Panc1 (cell line): ENCODE measurements at regions not wholly inside any gene's neighbourhood (a gene's known extent, or its start where the extent isn't known, plus 50 kb on each side); places are given as distances from the start of the nearest gene placed in this dataset.

ENCODE experiments used
- ATAC-seq: fragments of 200-7000 bp; cut with Tn5 transposase; 2 replicates; pipeline ENCODE4 v1.9.1; 2020; ENCODE audit warnings: mild to moderate bottlenecking, moderate library complexity
- BruUV-seq: library from RNA; stranded (reverse); fragments of 400-500 nt; replicated peaks from 2 replicates; lab custom pipeline; 2021; lab: Mats Ljungman, UMichigan
- CTCF ChIA-PET: fragments of 300-600 bp; sonication (Branson Sonifier 250); formaldehyde crosslinking; loops from one replicate; lab custom pipeline; 2022; ENCODE audit warnings: antibody characterized with exemption; lab: Charles Lee
- POLR2A ChIA-PET: fragments of 300-600 bp; sonication (Branson Sonifier 250); formaldehyde crosslinking; loops from one replicate; lab custom pipeline; 2022; ENCODE audit warnings: antibody characterized with exemption; lab: Charles Lee
- DNase-seq: peaks from one replicate; pipeline ENCODE4 v3.0.0-alpha.2; 2010; ENCODE audit warnings: low read depth, low spot score
- H3K27ac ChIP-seq: 2 replicates; pipeline ENCODE4 v1.5.1; 2011; ENCODE audit warnings: mild to moderate bottlenecking, low read length, inconsistent platforms
- H3K27me3 ChIP-seq: fragments of 200-500 bp; sonication (Bioruptor generic); 2 replicates; pipeline ENCODE4 v1.6.0; 2014; ENCODE audit warnings: low read length, inconsistent platforms; ENCODE audit not compliant: control insufficient read depth, insufficient read depth
- H3K36me3 ChIP-seq: fragments of 200-500 bp; sonication (Bioruptor generic); 2 replicates; pipeline ENCODE4 v1.5.1; 2014; ENCODE audit warnings: inconsistent platforms, mild to moderate bottlenecking, low read length, moderate library complexity; ENCODE audit not compliant: control insufficient read depth, insufficient read depth
- H3K4me1 ChIP-seq: 2 replicates; pipeline ENCODE4 v1.5.1; 2011; ENCODE audit warnings: inconsistent platforms, mild to moderate bottlenecking, low read length, moderate library complexity; ENCODE audit not compliant: control insufficient read depth, insufficient read depth
- H3K4me3 ChIP-seq, 2 experiments: 2 replicates each; pipeline ENCODE4 v1.5.1; 2011 to 2012; ENCODE audit warnings: low read depth in 2 of 2, low read length in 2 of 2, mild to moderate bottlenecking in 2 of 2, inconsistent platforms in 1 of 2, moderate library complexity in 1 of 2
- H3K9me3 ChIP-seq: fragments of 200-500 bp; sonication (Bioruptor generic); 2 replicates; pipeline ENCODE4 v1.5.1; 2014; ENCODE audit warnings: low read depth, mild to moderate bottlenecking, inconsistent platforms, low read length, moderate library complexity; ENCODE audit not compliant: control insufficient read depth, insufficient read depth
- POLR2AphosphoS5 ChIP-seq: IDR thresholded peaks from 2 replicates; pipeline ENCODE4 v1.6.1; 2012; ENCODE audit warnings: mild to moderate bottlenecking, low read depth, low read length, moderate library complexity
- SIN3A ChIP-seq: IDR thresholded peaks from 2 replicates; pipeline ENCODE4 v1.6.1; 2012; ENCODE audit warnings: low read depth, mild to moderate bottlenecking, low read length, moderate library complexity, borderline replicate concordance; ENCODE audit not compliant: insufficient read depth
- TCF7L2 ChIP-seq: IDR thresholded peaks from 2 replicates; pipeline ENCODE4 v1.6.1; 2011; ENCODE audit warnings: mild to moderate bottlenecking, low read depth, low read length, inconsistent platforms
- in situ Hi-C: cut with HindIII; loops from 2 replicates; pipeline ENCODE4 v1.10.0; 2016; ENCODE audit warnings: low sequenced_read_pairs, low pct_unique_long_range_greater_than_20kb
- intact Hi-C: fragments of 100-400 bp; cut with micrococcal nuclease; formaldehyde crosslinking; loops from one replicate; pipeline ENCODE4 v1.10.0; 2022; ENCODE audit not compliant: unreplicated experiment
- TF ChIP-seq, protein P1 (sequence below), 2 experiments: IDR thresholded peaks; 2 replicates each; pipeline ENCODE4 v1.6.1; 2011 to 2012; ENCODE audit warnings: low read depth in 2 of 2, control low read depth in 1 of 2, low read length in 1 of 2, mild to moderate bottlenecking in 1 of 2, moderate library complexity in 1 of 2; ENCODE audit not compliant: insufficient read depth in 1 of 2
- TF ChIP-seq, protein P2 (sequence below): fragments of 450-650 bp; IDR thresholded peaks from 2 replicates; pipeline ENCODE4 v1.5.1; 2017; ENCODE audit warnings: mild to moderate bottlenecking

- POLR2A ChIA-PET, result no interaction called here
- Histone ChIP-seq H3K36me3 (no peaks in the 10 kb centered on the region; the same call in 1 of the 2 replicates), H3K4me1 (no peaks in the 10 kb centered on the region), H3K27ac (no peak overlapping the region), H3K27me3 (no peaks in the 10 kb centered on the region), H3K4me3 (no peak overlapping the region), H3K9me3 (no peaks in the 10 kb centered on the region)
- BruUV-seq, result no TSS peak
- ATAC-seq (no peak), DNase-seq (no peak)
- TF ChIP-seq SIN3A (no peak), POLR2AphosphoS5 (no peak), TCF7L2 (no peak)
- TF ChIP-seq, protein P1, sequence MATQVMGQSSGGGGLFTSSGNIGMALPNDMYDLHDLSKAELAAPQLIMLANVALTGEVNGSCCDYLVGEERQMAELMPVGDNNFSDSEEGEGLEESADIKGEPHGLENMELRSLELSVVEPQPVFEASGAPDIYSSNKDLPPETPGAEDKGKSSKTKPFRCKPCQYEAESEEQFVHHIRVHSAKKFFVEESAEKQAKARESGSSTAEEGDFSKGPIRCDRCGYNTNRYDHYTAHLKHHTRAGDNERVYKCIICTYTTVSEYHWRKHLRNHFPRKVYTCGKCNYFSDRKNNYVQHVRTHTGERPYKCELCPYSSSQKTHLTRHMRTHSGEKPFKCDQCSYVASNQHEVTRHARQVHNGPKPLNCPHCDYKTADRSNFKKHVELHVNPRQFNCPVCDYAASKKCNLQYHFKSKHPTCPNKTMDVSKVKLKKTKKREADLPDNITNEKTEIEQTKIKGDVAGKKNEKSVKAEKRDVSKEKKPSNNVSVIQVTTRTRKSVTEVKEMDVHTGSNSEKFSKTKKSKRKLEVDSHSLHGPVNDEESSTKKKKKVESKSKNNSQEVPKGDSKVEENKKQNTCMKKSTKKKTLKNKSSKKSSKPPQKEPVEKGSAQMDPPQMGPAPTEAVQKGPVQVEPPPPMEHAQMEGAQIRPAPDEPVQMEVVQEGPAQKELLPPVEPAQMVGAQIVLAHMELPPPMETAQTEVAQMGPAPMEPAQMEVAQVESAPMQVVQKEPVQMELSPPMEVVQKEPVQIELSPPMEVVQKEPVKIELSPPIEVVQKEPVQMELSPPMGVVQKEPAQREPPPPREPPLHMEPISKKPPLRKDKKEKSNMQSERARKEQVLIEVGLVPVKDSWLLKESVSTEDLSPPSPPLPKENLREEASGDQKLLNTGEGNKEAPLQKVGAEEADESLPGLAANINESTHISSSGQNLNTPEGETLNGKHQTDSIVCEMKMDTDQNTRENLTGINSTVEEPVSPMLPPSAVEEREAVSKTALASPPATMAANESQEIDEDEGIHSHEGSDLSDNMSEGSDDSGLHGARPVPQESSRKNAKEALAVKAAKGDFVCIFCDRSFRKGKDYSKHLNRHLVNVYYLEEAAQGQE (IDR thresholded peaks at IDR 0.05; ENCODE audit: insufficient read depth in 1 of 2, low read depth in 2 of 2, low read length in 1 of 2), result no peak
- TF ChIP-seq, protein P2, sequence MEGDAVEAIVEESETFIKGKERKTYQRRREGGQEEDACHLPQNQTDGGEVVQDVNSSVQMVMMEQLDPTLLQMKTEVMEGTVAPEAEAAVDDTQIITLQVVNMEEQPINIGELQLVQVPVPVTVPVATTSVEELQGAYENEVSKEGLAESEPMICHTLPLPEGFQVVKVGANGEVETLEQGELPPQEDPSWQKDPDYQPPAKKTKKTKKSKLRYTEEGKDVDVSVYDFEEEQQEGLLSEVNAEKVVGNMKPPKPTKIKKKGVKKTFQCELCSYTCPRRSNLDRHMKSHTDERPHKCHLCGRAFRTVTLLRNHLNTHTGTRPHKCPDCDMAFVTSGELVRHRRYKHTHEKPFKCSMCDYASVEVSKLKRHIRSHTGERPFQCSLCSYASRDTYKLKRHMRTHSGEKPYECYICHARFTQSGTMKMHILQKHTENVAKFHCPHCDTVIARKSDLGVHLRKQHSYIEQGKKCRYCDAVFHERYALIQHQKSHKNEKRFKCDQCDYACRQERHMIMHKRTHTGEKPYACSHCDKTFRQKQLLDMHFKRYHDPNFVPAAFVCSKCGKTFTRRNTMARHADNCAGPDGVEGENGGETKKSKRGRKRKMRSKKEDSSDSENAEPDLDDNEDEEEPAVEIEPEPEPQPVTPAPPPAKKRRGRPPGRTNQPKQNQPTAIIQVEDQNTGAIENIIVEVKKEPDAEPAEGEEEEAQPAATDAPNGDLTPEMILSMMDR, result no peak
- CTCF ChIA-PET, result no interaction called here
- in situ Hi-C loops, result no loop called here
- intact Hi-C loops, result no loop called here
Observed at GRCh38 chr3:168476360-168476980, 380.7 kb upstream of the GOLIM4 start.

- no peaks in the 10 kb centered on the region for H3K27me3 ChIP-seq
- no peaks in the 10 kb centered on the region for H3K4me1 ChIP-seq
- BruUV-seq, result no TSS peak
- no peaks in the 10 kb centered on the region for H3K9me3 ChIP-seq
- H3K4me3 ChIP-seq, result no peak overlapping the region
- ChIA-PET POLR2A (no interaction called here), CTCF (no interaction called here)
- TF ChIP-seq, protein P1 (IDR thresholded peaks at IDR 0.05; ENCODE audit: insufficient read depth in 1 of 2, low read depth in 2 of 2, low read length in 1 of 2), result no peak
- no peak for TF ChIP-seq TCF7L2
- no peak for TF ChIP-seq POLR2AphosphoS5
- TF ChIP-seq, protein P2, result no peak
- no peak for TF ChIP-seq SIN3A
- ATAC-seq (no peak), DNase-seq (no peak)
- intact Hi-C loops, result no loop called here
- in situ Hi-C loops, result no loop called here
- H3K27ac ChIP-seq, result no peak overlapping the region
- H3K36me3 ChIP-seq, result no peaks in the 10 kb centered on the region; the same call in 1 of the 2 replicates
Observed at GRCh38 chr3:168475704-168476103, 380.0 kb upstream of the GOLIM4 start.
